Sigmoid colon (tissue), 6 donors: ENCODE measurements at regions not wholly inside any gene's neighbourhood (a gene's known extent, or its start where the extent isn't known, plus 50 kb on each side); places are given as distances from the start of the nearest gene placed in this dataset.

Source experiments
- DNase-seq: peaks from one replicate; pipeline ENCODE4 v3.0.0-alpha.2; 2019
- H3K27ac ChIP-seq, 4 donors: fragments of 200-600 bp; sonication (generic); one replicate each; pipeline ENCODE4 v1.5.1; 2016 to 2019; ENCODE audit warnings: mild to moderate bottlenecking in 1 of 4
- H3K27me3 ChIP-seq, 3 donors: fragments of 200-600 bp; sonication (generic); one replicate each; pipeline ENCODE4 v1.5.1; 2019; ENCODE audit warnings: mild to moderate bottlenecking in 1 of 3
- H3K36me3 ChIP-seq, 4 donors: fragments of 200-600 bp; sonication (generic); one replicate each; pipeline ENCODE4 v1.5.1; 2016 to 2019
- H3K4me1 ChIP-seq, 4 donors: fragments of 200-600 bp; sonication (generic); one replicate each; pipeline ENCODE4 v1.5.1; 2017 to 2019
- H3K4me3 ChIP-seq, 4 donors: fragments of 200-600 bp; sonication (generic); one replicate each; pipeline ENCODE4 v1.5.1; 2017 to 2019; ENCODE audit warnings: mild to moderate bottlenecking in 2 of 4, moderate library complexity in 1 of 4
- H3K9me3 ChIP-seq, 4 donors: fragments of 200-600 bp in 3 of 4; sonication (generic) in 3 of 4; one replicate each; pipeline versions ENCODE4 v1.5.1 to v1.6.1; 2013 to 2019
- CTCF ChIP-seq, 4 experiments: fragments of 450-650 bp in 3 of 4; fragments of 200-600 bp in 1 of 4; IDR thresholded peaks; one replicate each; pipeline ENCODE4 v1.5.1; 2016 to 2019; ENCODE audit warnings: antibody characterized with exemption in 4 of 4, mild to moderate bottlenecking in 3 of 4, moderate library complexity in 2 of 4
- EP300 ChIP-seq, 4 donors: sonication (generic); formaldehyde crosslinking; IDR thresholded peaks; one replicate each; pipeline ENCODE4 v1.6.1; 2017; ENCODE audit warnings: antibody characterized with exemption in 4 of 4
- POLR2A ChIP-seq, 2 donors: fragments of 450-650 bp; IDR thresholded peaks; one replicate each; pipeline ENCODE4 v1.6.1; 2016; ENCODE audit warnings: antibody characterized with exemption in 2 of 2, mild to moderate bottlenecking in 2 of 2, moderate library complexity in 2 of 2
- POLR2AphosphoS5 ChIP-seq, 4 donors: sonication (generic); formaldehyde crosslinking; IDR thresholded peaks; one replicate each; pipeline ENCODE4 v1.6.1; 2017; ENCODE audit warnings: antibody characterized with exemption in 4 of 4
- WGBS, 2 donors: extraction: QIAGEN DNeasy Blood & Tissue Kit; methylation state at CpG; one replicate each; pipeline ENCODE4 v1.1.7; 2013; 5-methylcytosine and 5-hydroxymethylcytosine counted together
- intact Hi-C: fragments of 100-400 bp; cut with DNase I; formaldehyde crosslinking; loops from one replicate; pipeline ENCODE4 v1.15.1; 2023
- donor health status: healthy with polysubstance abuse.
- donor health status: healthy.

GRCh38 chr6:80725156-80725930 lies 618.9 kb downstream of the BCKDHB start:
- H3K27me3 ChIP-seq: no peaks in the 10 kb centered on the region
- no peak overlapping the region for H3K27ac ChIP-seq
- no peaks in the 10 kb centered on the region for H3K4me1 ChIP-seq
- no peaks in the 10 kb centered on the region for H3K36me3 ChIP-seq
- TF ChIP-seq CTCF (IDR thresholded peaks at IDR 0.05) (no peak), POLR2A (IDR thresholded peaks at IDR 0.05) (no peak), EP300 (IDR thresholded peaks at IDR 0.05) (no peak), POLR2AphosphoS5 (IDR thresholded peaks at IDR 0.05) (no peak)
- intact Hi-C loops: no loop called here
- DNase-seq: no peak
- H3K9me3 ChIP-seq: no peaks in the 10 kb centered on the region
- no peak overlapping the region for H3K4me3 ChIP-seq
- 54 to 68% methylated on average over 5 of the region's 5 CpGs for WGBS, 2 donors

GRCh38 chr6:80720824-80721223 lies 614.4 kb downstream of the BCKDHB start:
- intact Hi-C loops: no loop called here
- no peaks in the 10 kb centered on the region for H3K27me3 ChIP-seq
- TF ChIP-seq POLR2AphosphoS5 (IDR thresholded peaks at IDR 0.05) (no peak), CTCF (IDR thresholded peaks at IDR 0.05) (no peak), POLR2A (IDR thresholded peaks at IDR 0.05) (no peak), EP300 (IDR thresholded peaks at IDR 0.05) (no peak)
- no peaks in the 10 kb centered on the region for H3K36me3 ChIP-seq
- no peak for DNase-seq
- no peak overlapping the region for H3K4me3 ChIP-seq
- no peaks in the 10 kb centered on the region for H3K9me3 ChIP-seq
- no peak overlapping the region for H3K27ac ChIP-seq
- 75 to 86% methylated on average over 3 of the region's 3 CpGs for WGBS, 2 donors
- no peaks in the 10 kb centered on the region for H3K4me1 ChIP-seq

- 73 to 76% methylated on average over 6 of the region's 6 CpGs for WGBS, 2 donors
- intact Hi-C loops: no loop called here
- no peaks in the 10 kb centered on the region for H3K4me1 ChIP-seq
- H3K27me3 ChIP-seq: no peaks in the 10 kb centered on the region
- TF ChIP-seq POLR2AphosphoS5 (IDR thresholded peaks at IDR 0.05) (no peak), EP300 (IDR thresholded peaks at IDR 0.05) (no peak), POLR2A (IDR thresholded peaks at IDR 0.05) (no peak), CTCF (IDR thresholded peaks at IDR 0.05) (no peak)
- no peak overlapping the region for H3K4me3 ChIP-seq
- H3K36me3 ChIP-seq: no peaks in the 10 kb centered on the region
- no peaks in the 10 kb centered on the region for H3K9me3 ChIP-seq
- H3K27ac ChIP-seq: no peak overlapping the region
- no peak for DNase-seq
Measured at GRCh38 chr6:80714513-80714912, 608.0 kb downstream of the BCKDHB start.

GRCh38 chr6:80698459-80698858 lies 592.0 kb downstream of the BCKDHB start:
- TF ChIP-seq POLR2AphosphoS5 (IDR thresholded peaks at IDR 0.05) (no peak), CTCF (IDR thresholded peaks at IDR 0.05) (no peak), EP300 (IDR thresholded peaks at IDR 0.05) (no peak), POLR2A (IDR thresholded peaks at IDR 0.05) (no peak)
- peaks cover 0 to 7% (median 3%) of the 10 kb centered on the region in 4 donors for H3K9me3 ChIP-seq
- no peaks in the 10 kb centered on the region for H3K4me1 ChIP-seq
- intact Hi-C loops: no loop called here
- H3K27ac ChIP-seq: no peak overlapping the region
- no peaks in the 10 kb centered on the region for H3K36me3 ChIP-seq
- no peaks in the 10 kb centered on the region for H3K27me3 ChIP-seq
- WGBS, 2 donors: 93% methylated on average over 3 of the region's 3 CpGs
- H3K4me3 ChIP-seq: no peak overlapping the region
- no peak for DNase-seq

- Histone ChIP-seq H3K4me3 (no peak overlapping the region), H3K4me1 (peaks cover 0 to under 1% (median 0%) of the 10 kb centered on the region in 4 donors), H3K27me3 (no peaks in the 10 kb centered on the region), H3K9me3 (peaks cover 0 to 5% (median 1%) of the 10 kb centered on the region in 4 donors), H3K36me3 (no peaks in the 10 kb centered on the region), H3K27ac (no peak overlapping the region)
- no peak for TF ChIP-seq EP300 (IDR thresholded peaks at IDR 0.05)
- TF ChIP-seq POLR2A (IDR thresholded peaks at IDR 0.05): no peak
- no peak for TF ChIP-seq CTCF (IDR thresholded peaks at IDR 0.05)
- no peak for TF ChIP-seq POLR2AphosphoS5 (IDR thresholded peaks at IDR 0.05)
- intact Hi-C loops: no loop called here
- no peak for DNase-seq
Measured at GRCh38 chr6:80696268-80696667, 589.8 kb downstream of the BCKDHB start.
